ENCODE measurements at regions not wholly inside any gene's neighbourhood (a gene's known extent, or its start where the extent isn't known, plus 50 kb on each side); places are given as distances from the start of the nearest gene placed in this dataset.

GRCh38 chr2:225971433-225971832 is 571.9 kb downstream of the NYAP2 start:
- H3K36me3 ChIP-seq = no peaks in the 10 kb centered on the region
- TF ChIP-seq CTCF (IDR thresholded peaks at IDR 0.05) (no peak), POLR2A (IDR thresholded peaks at IDR 0.05) (no peak)
- DNase-seq = no peak
- H3K4me1 ChIP-seq = no peaks in the 10 kb centered on the region
- no peak overlapping the region for H3K4me3 ChIP-seq (replicated peaks in 1 of 3)
- H3K27me3 ChIP-seq = no peaks in the 10 kb centered on the region
- 83 to 92% methylated on average over 3 of the region's 3 CpGs for WGBS, 2 donors
- intact Hi-C loops (cut with DNase I) = no loop called here
- H3K27ac ChIP-seq = no peak overlapping the region
- H3K9me3 ChIP-seq = no peaks in the 10 kb centered on the region

GRCh38 chr2:225948903-225949302 is 549.4 kb downstream of the NYAP2 start:
- no peak overlapping the region for H3K4me3 ChIP-seq (replicated peaks in 1 of 3)
- no peaks in the 10 kb centered on the region for H3K4me1 ChIP-seq
- intact Hi-C loops (cut with DNase I) = no loop called here
- no peak for DNase-seq
- H3K27ac ChIP-seq = no peak overlapping the region
- no peak for TF ChIP-seq POLR2A (IDR thresholded peaks at IDR 0.05)
- no peak for TF ChIP-seq CTCF (IDR thresholded peaks at IDR 0.05)
- H3K36me3 ChIP-seq = no peaks in the 10 kb centered on the region
- no peaks in the 10 kb centered on the region for H3K9me3 ChIP-seq
- WGBS, 2 donors = 43 to 72% methylated on average over 2 to 4 of the region's 4 CpGs
- H3K27me3 ChIP-seq = no peaks in the 10 kb centered on the region

- no peaks in the 10 kb centered on the region for H3K9me3 ChIP-seq
- intact Hi-C loops (cut with DNase I) = no loop called here
- H3K4me1 ChIP-seq = no peaks in the 10 kb centered on the region
- no peak overlapping the region for H3K27ac ChIP-seq
- no peaks in the 10 kb centered on the region for H3K36me3 ChIP-seq
- TF ChIP-seq POLR2A (IDR thresholded peaks at IDR 0.05) (no peak), CTCF (IDR thresholded peaks at IDR 0.05) (no peak)
- H3K27me3 ChIP-seq = no peaks in the 10 kb centered on the region
- no peak overlapping the region for H3K4me3 ChIP-seq (replicated peaks in 1 of 3)
- 94 to 100% methylated on average over 1 of the region's 1 CpG for WGBS, 2 donors
- no peak for DNase-seq
Observed at GRCh38 chr2:225938991-225939390, 539.5 kb downstream of the NYAP2 start.

GRCh38 chr2:225937625-225938187 is 538.2 kb downstream of the NYAP2 start:
- TF ChIP-seq POLR2A (IDR thresholded peaks at IDR 0.05) (no peak), CTCF (IDR thresholded peaks at IDR 0.05) (no peak)
- no peak overlapping the region for H3K27ac ChIP-seq
- intact Hi-C loops (cut with DNase I) = no loop called here
- H3K4me1 ChIP-seq = no peaks in the 10 kb centered on the region
- DNase-seq = no peak
- H3K9me3 ChIP-seq = no peaks in the 10 kb centered on the region
- no peaks in the 10 kb centered on the region for H3K36me3 ChIP-seq
- H3K27me3 ChIP-seq = no peaks in the 10 kb centered on the region
- H3K4me3 ChIP-seq (replicated peaks in 1 of 3) = no peak overlapping the region
- 88 to 100% methylated on average over 1 of the region's 1 CpG for WGBS, 2 donors

- no peaks in the 10 kb centered on the region for H3K9me3 ChIP-seq
- H3K36me3 ChIP-seq = no peaks in the 10 kb centered on the region
- TF ChIP-seq POLR2A (IDR thresholded peaks at IDR 0.05) = no peak
- no peak for TF ChIP-seq CTCF (IDR thresholded peaks at IDR 0.05)
- H3K27me3 ChIP-seq = no peaks in the 10 kb centered on the region
- no peaks in the 10 kb centered on the region for H3K4me1 ChIP-seq
- 62 to 67% methylated on average over 1 of the region's 1 CpG for WGBS, 2 donors
- no peak overlapping the region for H3K27ac ChIP-seq
- intact Hi-C loops (cut with DNase I) = no loop called here
- DNase-seq = no peak
- H3K4me3 ChIP-seq (replicated peaks in 1 of 3) = no peak overlapping the region
Observed at GRCh38 chr2:225932811-225933413, 533.4 kb downstream of the NYAP2 start.
